ELF-1 (cell line): ENCODE measurements at regions not wholly inside any gene's neighbourhood (a gene's known extent, or its start where the extent isn't known, plus 50 kb on each side); places are given as distances from the start of the nearest gene placed in this dataset.

ENCODE experiments used
- DNase-seq: peaks from one replicate; pipeline ENCODE4 v3.0.0-alpha.2; 2016; ENCODE audit warnings: low read depth, low spot score

- DNase-seq = no peak
These were observed 53.0 kb upstream of the CORO2B start for GRCh38 chr15:68525815-68526214.

GRCh38 chr15:68526269-68526668, 52.5 kb upstream of the CORO2B start:
- no peak for DNase-seq

- DNase-seq = no peak
These were observed 52.0 kb upstream of the CORO2B start for GRCh38 chr15:68526784-68527183.

GRCh38 chr15:68528626-68529290, 50.0 kb upstream of the CORO2B start:
- no peak for DNase-seq
